Activated CD4-positive, alpha-beta T cell treated with anti-CD3 and anti-CD28 coated beads, Interleukin-2, amount 50 U/mL, for 4 hours (primary cell): ENCODE measurements at regions not wholly inside any gene's neighbourhood (a gene's known extent, or its start where the extent isn't known, plus 50 kb on each side); places are given as distances from the start of the nearest gene placed in this dataset.

ENCODE experiments used
- DNase-seq, 2 experiments: peaks; one replicate each; pipeline ENCODE4 v3.0.0-alpha.2; 2020

GRCh38 chr2:8577573-8577972 lies 104.3 kb upstream of the ID2 start:
- no peak for DNase-seq

DNA sequence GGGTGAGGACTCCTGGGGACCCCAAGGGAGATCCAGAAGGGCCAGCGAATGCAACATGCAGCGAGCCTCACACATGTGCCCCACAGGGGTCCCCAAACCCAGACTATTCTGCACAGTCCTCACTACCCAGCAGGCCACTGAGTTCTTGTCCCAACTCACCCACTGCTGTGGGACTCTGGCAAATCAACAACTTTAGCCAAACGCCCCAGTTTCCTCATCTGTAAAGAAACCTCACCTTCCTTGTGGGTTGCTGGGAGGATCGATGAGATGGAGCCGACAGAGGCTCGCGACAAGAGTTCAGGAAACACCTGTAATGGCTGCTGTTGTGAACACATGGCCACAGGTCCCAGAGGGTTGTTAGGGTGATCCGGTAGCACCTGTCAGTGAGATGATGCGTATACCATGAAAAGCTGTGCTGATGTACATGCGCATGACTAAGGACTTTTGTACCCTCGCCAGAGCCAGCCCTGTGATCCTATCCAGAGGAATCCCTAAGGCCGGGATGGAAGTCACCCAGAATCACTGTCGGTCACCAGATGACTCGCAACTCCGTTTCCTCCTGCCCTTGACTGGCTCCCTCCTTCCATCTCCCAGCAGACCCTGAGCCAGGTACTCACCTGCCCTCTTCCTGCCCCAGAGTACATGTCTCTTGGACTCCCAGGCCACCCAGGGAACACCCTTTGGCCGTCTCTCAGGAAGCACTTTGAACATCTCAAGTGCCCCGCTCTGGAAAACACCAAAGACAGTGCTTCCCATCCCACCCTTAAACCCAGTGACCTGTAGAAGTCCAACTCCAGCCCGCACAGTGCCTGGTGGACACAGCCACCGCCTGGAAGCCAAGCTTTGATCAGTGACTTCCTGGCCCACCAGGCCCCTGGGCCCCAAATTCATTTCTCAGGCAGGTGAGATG lies 103.3 kb upstream of the ID2 start:
- no peak for DNase-seq

- DNase-seq: no peak
These were observed 102.3 kb upstream of the ID2 start for GRCh38 chr2:8579485-8580085.

DNA sequence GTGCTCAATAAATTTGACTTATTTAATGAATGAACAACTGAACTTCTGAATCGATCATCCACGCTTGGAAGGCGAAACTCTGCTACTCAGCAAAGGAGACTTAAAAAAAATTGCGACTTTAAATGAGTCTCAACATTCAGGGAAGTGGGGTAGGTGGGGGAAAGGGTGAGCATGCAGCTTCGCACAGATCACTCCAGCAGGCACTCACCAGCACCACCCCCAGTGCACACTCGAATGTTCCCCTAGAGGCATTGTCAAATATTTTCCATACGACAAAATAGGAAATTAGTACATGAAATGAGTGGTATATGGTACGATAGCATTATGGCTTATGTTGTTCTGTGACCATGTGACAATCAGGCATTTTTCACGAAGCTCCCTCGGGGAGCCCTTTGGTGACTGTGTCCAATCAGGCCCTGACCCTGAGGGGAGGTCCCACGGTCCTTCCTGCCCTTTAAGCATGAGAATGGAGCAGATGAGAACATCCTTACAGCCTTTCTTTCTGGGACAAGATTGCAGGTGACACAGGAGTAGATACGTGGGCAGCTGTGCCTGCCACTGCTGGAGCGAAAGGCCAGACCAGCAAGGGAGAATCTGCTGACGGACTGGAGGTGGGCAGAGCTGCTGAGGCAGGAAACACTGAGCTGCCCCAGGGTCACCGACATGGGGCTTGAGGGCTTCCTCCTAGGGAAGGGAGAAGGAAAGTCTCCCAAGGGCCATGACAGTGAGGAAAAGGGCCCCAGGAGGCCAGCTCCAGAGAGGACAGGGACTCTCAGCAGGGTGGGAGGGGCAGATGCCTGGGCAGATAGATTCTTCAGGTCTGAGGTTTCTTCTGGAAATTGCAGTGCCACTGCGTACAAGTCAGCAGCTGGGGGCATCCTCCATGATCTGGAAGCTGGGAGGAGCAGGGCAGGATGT lies 101.3 kb upstream of the ID2 start:
- DNase-seq: no peak

DNA sequence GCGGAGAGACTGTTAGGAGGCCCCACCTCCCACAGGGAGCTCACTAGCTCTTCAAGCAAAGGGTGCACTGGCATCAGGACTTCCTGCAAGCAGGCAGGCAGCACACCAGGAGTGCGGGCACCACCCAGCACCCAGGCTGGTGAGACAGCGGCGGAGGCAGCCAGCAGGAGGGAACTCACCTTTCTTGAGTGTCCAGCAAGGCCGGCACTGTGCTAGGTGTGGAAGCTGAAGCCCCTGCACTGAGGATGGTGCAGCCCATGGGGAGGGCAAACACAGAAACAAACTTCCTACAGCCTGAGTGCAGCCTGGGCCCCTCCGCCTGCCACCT lies 100.7 kb upstream of the ID2 start:
- DNase-seq: no peak

GRCh38 chr2:8581601-8582041 lies 100.2 kb upstream of the ID2 start:
- no peak for DNase-seq

- no peak for DNase-seq
These were observed 99.7 kb upstream of the ID2 start for GRCh38 chr2:8582191-8582590.

DNA sequence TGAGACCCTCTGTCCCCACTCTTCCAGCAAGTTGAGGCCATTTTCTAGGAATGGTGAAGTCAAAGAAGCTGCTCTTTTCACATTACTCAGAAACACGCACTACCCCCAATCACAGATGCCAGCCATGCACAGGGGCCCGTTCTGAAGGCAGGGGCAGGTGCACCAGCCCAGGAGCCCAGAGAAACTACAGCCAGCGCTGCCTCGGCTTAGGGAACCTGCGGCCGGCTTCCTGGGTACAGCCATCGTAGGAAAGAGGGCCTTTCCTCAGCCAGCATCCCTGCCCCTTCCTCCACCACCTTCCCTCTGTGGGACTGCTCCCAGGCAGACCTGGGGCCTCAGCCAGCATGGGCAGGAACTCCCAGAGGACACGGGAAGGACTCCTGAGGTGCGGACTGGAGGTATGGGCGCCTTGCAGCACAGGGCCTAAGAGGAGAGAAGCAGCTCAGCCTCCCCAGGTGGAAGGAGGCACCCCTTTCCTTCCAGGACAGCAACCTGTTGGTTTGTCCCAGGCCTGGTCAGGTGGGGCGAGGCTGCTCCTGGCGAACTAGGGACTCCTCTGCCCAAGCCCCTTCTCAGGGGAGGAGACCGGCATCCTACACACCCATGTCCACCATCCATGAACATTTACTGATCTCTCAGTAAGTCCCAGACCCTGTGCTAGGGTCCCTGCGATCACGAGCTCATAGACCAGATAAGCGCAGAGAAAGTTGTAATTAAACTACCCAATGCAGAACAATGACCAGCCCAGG lies 99.0 kb upstream of the ID2 start:
- no peak for DNase-seq

GRCh38 chr2:8583400-8584173 lies 98.3 kb upstream of the ID2 start:
- peak; percentile 61 to 62 for DNase-seq

DNA sequence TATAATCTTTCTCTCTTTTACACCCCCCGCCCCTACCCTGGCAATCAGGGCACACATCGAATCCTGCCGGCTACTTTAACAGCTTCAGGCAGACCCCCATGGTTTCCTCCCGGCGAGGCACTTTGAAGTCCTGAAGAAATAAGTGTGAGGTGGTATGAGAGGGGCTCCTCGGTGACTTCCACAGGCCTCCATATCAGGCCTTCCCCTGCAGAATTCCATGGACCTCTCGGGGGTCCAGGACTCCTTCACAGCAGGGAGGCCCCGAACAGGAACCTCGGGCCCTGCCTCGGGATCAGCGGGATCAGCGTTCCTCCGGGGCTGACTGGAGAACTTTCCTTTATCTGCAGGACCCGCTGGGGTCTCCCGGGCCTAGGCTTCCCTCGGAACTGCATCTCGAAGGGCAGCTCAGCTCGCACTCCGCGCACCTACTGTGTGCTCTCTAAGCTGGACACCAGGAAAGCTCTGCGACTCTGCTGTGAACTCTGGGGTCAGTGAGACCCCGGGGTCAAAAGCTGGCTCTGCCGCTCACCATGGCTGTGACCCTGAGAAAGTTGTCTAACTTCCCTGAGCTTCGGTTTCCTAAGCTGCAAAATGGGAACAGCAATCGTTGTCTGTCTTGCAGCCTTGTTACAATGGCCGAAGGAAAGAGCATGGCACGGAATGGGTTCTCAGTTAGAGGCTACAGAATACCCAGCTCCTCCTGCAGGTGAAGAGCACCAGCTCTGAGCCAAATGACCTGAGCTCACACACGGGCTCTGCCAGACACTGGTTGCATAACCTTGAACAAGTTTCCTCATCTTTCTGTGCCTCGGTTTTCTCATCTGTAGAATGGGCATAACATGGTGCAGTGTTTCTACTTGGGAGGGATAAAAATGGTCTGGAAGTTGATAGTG lies 97.4 kb upstream of the ID2 start:
- DNase-seq: no peak

DNA sequence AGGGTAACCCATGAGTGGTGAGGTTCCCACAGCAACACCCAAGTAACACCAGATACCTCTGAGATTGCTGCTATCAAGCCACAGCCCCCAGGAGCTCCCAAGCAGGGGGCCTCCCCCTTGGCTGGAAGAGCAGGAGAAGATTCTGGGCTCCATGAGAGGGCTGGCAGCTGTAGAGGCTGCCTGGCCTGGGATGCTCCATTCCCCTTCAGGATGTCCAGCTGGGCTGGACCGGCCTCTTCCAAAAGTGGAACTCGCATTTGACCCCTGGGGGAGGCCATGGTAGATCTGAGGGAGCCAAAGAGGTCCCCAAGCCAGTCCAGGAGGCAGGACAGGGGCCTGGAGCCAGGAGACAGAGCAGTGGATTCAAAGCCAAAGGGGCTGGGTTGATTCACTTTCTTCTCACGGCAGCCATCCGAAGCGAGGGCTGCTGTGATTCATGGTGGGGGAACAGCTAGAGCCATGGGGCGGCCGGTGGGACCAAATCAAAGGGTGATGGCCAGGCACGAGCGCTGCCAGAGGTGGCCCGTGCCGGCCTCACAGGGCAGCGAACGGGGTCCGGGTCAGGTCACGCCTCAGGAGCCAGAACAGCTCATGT lies 95.3 kb upstream of the ID2 start:
- no peak for DNase-seq

- DNase-seq: no peak
These were observed 94.5 kb upstream of the ID2 start for GRCh38 chr2:8587251-8587791.

- DNase-seq: no peak
These were observed 93.7 kb upstream of the ID2 start for GRCh38 chr2:8587920-8588830.

DNA sequence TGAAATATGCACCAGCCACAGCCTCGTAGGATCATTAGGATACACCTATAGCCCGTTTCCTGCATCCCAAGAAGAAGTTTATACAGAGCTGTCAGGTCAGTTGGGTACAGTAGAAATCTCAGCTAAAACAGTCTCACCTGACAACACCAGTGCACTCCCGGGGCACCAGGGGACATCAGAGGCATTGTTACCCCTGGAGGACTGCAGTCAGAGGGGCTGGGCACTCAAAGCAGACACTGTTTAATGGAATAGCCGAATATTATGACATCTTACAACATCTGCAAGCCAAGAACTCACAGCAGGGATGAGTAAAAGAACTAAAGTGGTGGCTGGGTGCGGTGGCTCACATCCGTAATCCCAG lies 93.0 kb upstream of the ID2 start:
- DNase-seq: no peak

GRCh38 chr2:8589721-8590120 lies 92.1 kb upstream of the ID2 start:
- no peak for DNase-seq

DNA sequence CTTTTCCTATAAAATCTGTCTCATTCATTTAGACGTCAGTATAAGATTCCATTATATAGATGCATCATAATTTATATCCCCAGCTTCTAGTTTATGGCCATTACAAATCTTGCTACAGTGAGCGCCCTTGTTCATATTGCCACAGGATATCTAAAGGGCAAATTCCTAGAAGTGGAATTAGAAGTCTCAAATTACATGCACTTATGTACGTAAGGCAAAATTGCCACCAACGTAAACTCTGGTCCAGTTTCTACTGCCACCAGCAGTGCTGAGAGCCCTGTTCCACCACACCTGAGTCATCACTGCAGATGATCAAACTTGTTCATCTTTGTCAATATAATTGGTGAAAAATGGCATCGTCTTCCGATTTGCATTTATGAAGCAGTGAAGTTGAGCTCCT lies 90.9 kb upstream of the ID2 start:
- DNase-seq: no peak

GRCh38 chr2:8592736-8593135 lies 89.1 kb upstream of the ID2 start:
- DNase-seq: no peak

- no peak for DNase-seq
These were observed 88.6 kb upstream of the ID2 start for GRCh38 chr2:8593243-8593642.
